NCI-H2107 treated with DMSO at 0.1 percent for 48 hours (cell line): ENCODE measurements at regions not wholly inside any gene's neighbourhood (a gene's known extent, or its start where the extent isn't known, plus 50 kb on each side); places are given as distances from the start of the nearest gene placed in this dataset.
"Not testable (repeated sequence)": the region's sequence is repeated elsewhere in the genome, so short reads cannot be mapped to it uniquely, and the experiment has no call there.

Experiments
- DNase-seq: peaks from one replicate; lab custom pipeline; 2025; ENCODE audit not compliant: unreplicated experiment; lab: John Stamatoyannopoulos, UW

DNA sequence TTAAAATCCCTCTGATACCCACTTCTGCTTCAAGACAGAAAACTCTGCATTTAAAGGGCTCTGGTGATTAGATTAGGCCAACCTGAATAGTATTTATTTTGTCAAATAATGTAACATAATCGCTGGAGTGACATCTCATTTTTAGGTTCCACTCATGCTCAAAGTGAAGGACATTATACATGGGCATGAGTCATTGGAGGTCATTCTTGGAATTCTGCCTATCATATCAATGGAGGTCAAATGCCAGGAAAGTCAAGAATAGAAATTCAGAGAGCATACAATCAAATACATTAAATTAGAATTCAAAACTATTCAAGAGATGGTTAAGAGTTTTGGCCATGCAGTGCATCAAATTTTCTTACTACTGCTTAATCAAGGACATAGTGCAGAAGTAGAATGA is 50.8 kb upstream of the PRSS1 start:
- no peak for DNase-seq

DNA sequence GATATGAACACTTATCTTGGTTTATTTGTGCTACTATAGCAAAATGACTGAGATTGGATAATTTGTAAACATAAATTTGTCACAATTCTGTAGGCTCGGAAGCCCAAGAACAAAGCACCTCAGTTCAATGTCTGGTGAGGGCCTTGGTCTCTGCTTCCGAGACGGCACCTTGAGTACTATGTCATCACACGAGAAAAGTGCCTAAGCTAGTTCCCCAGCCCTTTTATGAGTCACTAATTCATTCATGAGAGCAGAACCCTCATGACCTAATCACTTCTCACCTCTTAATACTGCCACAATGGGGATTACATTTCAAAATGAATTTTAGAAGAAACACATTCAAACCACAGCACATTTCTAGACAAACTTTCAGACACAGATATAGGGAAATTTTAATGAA is 52.0 kb upstream of the PRSS1 start:
- DNase-seq = no peak

DNA sequence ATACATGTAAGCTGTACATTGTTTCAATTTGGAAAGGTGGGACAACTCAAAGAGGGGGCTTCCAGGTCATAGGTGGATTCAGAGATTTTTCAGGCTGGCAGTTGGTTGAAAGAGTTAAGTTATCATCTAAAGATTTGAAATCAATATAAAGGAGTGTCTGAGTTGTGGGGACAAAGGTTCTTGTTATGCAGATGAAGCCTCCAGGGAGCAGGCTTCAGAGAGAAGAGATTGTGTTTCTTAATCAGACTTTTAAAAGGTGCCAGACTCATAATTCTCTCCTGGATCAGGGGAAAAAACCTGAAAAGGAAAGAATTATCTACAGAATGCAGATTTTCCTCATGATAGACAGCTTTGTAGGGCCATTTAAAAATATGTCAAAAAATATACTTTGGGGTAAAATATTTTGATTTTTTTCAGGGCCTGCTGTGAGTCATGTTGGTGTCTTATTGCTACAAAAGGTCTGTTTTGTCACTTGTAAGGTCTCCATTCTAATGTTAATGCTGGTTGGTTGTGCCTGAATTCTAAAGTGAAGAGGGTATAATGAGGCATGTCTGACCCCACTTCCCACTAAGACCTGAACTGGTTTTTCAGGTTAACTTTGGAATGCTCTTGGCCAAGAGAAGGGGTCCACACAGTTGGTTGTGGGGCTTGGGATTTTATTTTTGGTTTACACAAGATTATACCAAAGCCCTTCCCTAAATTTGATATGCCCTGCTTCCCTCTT is 52.7 kb upstream of the PRSS1 start:
- no peak for DNase-seq

DNA sequence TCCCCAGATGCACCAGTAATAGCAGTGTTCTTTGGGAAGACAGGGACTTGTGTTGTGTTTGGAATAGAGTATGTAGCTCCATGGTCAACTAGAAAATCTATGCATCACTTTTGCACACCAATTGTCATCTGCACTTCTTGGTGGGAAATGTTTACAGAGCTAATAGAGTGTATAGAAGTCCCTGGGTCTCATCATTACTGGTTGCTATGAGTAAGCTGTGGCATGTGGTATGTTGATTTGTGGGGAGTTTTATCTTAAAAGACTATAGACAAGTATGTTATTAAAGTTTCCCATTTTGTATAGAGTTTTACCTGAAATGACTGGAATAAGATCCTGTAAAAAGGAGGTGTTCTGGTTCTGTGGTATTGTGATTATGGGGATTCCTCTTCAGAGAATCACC is 55.4 kb upstream of the PRSS1 start:
- DNase-seq = no peak

DNA sequence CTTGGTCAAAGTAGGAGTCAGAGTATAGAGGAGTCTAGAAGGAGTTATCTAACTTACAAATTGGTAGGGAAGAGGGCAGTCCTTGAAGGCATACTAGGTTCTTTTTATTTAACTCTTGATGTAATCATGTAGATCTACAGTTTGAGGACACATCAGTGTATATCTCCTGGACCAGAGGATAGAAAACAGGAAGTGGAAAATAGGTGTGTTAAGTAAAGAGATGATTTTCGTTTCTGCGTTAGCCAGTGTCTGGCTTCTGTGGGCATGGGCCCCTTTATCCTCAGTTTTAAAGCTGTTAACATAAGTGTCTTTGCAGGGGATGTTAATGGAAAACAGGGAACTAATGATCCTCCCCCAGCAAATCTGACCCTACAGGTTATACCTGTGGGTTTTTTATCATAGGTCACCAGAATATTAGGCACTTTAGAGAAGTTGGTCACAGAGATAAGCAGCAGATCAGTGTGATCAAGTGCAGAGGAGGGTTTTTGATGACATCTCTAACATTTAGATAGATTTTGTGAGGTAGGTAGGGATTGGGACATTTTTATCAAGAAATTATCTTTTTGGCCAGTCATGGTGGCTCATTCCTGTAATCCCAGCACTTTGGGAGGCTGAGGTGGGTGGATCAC is 58.6 kb upstream of the PRSS1 start:
- DNase-seq = no peak

DNA sequence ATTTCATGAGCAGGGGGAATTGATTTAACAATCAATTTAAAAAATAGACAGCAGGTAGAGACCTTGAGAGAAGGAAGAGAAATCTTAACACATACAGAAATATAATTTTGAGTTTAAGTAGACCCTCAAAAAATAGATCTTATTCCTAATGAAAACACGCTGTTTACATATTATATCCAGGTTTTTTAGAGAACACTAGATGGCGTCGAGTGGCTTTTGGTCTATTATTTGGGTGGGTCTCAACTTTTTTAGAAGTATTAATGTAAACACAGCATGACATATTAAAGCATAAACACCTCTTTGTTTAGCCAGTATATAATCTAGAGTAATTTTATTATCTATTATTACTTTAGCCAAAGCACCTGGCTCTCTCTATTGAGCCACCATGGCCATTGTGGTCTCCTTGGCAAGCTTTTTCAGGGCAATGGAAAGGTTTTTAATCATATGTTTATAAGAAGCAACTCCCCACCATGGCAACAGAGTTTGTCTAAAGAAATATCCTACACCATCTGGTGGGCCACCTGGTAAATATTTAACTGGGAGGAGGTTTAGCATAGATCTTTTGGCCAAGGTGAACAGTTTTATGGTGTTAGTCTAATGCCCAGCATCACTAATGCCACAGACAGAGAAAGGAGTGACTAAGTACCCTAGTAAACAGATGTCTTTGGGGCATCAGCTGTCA is 59.7 kb upstream of the PRSS1 start:
- no peak for DNase-seq

DNA sequence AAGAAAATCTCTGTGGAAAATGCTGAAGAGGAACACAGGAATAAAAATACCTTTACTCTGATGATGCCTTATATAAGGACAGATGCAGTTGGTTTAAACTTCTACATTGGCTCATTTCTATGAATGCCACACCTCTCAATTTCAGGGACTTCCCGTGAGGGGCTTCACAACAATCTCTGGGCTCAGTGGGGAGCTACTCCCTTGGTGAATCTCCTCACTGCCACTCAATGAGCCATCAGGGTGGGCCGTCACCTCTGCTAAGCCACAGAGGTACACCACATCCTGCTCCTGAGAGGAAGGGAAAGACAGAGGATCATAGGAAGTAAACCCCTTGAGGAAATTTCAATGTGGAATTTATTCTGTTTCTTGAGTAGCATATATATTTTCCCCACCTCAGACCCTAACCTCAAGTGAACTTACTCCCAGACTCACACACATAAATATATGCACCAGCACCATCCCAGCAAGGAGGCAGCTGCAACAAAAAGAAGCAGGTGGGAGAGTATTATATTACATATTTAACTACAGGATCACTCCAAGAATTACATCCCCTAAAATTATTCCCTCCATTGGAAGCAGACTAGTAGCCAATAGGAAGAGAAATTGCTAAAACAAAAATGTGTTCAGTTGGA is 63.3 kb upstream of the PRSS1 start:
- DNase-seq = peak; percentile 27

DNA sequence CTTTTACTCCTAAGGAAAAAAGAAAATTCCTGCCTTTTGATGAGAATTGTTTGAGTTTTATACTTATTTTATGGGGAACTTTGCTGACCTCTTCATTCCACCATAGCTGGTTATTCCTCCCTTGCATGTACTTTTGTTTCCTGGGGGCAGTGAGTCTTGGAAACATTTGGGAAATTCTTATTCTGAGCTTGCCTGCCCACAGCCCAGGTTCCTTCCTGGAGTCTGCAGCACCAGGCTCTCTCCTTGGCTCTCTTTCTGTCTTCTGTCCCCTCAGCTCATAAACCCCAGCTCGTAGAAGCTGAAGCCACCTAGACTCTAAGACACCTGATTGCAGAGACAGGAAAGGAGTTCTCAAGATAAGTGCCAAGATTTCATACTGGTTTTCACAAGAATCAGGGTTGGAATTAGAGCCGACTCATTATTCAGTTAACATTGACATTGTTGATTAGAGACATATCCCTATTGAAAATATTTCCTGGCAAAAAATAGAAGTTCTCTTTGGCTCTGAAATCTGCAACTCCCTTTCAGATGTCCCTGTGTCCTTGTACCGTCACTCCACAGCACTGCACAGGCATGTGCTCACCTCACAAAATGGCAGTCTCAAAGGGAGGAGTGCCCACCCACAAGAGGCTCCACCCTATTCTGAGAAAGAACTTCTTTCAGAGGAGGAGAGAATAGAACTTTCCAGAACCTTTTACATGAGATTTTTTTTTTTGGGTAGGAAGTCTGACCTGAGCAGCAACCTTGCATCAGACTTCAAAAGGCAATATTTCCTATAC is 67.8 kb upstream of the PRSS1 start:
- DNase-seq = no peak

DNA sequence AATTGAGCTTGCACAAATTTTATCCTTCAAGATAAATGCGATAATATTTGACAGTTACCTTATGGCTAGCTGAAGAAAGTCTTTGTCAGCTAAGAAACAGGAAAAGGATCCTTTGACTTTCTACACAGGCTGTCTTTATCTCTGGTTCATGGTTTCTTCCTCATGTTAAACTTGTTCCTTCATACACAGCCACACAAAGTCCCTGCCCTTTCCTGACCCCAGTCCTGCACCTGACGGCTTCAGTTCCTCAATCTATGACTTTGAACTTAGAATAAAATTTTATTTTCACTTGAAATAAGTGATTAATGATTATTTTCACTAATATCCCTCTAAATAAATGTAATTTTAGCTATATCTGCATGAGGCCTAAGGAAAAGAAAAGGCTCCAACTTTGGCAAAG is 77.8 kb upstream of the PRSS1 start:
- DNase-seq = no peak

DNA sequence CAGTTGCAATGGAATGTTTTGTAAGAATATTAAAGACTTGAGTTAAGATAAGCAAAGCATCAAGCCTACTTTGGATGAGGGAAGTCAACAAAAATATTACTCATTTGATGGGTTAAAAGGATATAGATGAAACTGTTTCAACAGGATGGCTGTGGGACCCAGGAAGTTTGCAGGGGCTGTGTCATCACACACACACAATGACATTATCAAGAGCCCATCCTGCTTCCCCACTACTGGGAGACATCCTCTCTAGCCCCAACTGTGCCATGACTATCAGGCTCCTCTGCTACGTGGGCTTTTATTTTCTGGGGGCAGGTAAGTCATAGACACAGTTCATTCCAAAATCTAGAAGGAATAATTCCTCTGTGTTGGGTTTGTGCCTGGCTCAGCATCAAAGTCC is 78.8 kb upstream of the PRSS1 start:
- no peak for DNase-seq

DNA sequence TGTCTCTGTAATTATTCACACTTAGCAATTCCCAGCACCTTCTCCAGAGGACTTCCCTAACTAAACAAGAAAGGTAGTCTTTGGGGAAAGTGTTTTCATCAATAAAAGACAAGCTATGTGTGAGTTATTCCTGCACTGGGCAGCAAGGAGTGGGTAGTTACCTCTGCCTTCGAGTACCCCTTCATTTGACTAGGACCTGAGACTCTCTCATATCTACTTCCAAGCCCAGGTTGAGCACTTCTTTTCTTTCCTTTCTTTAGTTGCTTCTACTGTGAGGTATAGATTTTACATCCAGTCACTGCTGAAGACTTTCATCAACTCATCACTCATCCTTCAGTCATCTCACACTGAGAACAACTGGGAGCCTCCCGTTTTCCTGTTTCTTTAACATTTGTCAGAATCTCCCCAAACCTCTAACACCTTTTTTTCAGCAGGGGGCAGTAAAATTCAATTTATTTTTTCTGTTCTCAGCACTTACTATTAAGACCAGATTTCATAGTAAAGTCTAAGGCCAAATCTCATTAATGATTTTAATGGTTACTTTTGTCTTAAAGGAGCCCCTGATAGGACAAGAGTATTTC is 80.1 kb upstream of the PRSS1 start:
- peak; percentile 13 for DNase-seq

DNA sequence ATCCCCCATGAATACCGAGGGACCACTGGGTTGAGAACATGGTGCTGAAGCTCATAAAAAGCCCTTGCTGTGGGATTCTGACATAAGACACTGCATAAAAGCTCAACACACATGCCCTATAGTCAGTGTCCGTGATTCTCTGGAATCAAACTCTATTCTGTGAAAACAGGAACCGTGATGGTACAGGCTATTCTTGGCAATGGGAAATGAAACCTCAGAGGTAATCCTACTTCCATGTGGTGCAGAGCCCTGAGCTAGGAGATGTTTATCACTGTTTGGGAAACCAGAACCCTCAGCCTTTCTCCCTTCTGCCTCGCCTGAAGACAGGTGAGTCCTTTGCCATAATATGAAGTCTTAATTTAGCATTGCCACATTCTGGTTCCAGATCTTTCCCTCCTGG is 80.8 kb upstream of the PRSS1 start:
- DNase-seq = no peak

DNA sequence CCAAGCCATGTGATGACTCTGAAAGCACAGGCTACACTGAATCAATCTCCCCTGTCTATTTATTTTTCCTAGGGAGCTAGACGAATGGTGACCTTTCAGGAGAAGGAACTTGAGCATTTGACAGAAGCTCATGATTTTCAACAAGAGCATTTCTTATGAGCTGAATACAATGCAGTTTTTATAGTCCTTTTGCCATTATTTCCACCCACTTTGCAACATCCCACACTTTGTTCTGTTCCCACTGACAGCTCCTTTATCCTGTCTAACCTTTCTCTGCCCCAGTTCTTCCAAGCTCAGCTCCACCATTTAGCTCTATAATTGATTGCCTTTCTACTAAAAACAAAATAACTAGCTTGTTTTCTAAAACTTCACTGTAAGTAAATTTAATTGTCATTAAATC is 91.9 kb upstream of the PRSS1 start:
- DNase-seq = no peak

DNA sequence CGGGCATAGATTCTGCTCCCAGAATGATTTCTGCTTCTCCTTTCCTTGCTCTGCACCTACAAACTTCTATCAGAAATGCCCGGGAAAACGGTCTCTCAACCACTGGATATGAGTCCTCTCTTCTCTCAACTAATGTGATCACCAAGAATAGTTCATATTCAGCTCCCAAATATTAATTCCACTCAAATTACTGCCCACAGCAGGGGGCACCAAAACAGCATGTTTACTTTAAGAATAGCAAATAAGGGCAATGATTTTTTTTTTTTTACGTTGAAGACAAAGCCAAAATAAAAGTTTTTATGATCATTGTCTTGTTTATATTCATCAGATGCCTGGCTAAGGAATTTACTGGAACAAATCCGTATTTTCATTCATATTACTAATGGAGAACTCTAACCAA is 94.9 kb upstream of the PRSS1 start:
- no peak for DNase-seq

DNA sequence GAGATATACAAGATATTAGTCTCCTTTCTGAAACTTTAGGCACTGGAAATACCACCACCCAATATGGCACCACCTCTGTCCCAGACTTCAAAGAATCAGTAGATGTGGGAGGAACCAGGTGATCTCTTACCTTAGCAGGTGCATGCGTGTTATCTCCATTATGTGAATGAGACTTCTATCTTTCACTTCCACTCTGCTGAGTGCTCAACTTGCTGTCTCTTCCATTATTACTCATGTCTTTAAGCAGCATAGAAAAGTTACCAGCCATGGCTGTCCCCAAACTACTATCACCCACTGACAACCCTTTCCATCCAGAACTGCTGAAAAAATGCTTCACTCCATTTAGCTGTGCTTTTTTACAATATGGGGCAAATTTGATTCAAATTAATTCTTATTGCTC is 101.5 kb upstream of the PRSS1 start:
- no peak for DNase-seq

DNA sequence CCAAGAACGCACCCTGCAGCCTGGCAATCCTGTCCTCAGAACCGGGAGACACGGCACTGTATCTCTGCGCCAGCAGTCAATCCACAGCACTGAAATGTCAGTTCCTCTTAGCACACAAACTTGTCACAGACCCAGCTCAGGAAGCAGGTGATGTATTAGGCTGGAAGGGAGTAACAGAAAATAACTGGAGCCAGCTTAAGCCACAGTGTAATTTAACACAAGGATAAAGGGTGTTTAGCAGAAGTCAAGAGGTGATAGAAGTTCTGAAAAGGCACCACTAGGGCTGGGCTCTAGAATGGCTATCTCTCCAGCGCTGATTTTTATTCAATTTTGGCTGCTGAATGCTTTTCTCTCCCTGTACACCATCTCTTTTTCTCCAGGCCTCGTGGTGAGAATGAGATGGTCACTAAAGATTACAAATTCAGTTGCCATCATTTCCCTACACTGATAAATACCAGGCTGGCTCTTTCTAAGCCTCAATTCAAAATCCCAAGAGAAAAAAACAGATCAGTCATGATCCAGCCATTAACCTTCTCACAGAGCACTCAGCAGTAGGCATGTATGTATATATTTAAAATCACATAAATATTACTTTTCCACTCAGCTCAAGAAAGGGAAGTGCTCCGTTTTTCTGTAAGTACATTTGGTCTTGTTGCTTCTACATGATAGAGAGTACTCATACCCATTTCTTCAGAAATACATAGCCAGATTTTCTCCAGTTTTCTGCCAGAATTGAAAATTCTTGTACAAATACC is 102.7 kb upstream of the PRSS1 start:
- peak; percentile 29 for DNase-seq

DNA sequence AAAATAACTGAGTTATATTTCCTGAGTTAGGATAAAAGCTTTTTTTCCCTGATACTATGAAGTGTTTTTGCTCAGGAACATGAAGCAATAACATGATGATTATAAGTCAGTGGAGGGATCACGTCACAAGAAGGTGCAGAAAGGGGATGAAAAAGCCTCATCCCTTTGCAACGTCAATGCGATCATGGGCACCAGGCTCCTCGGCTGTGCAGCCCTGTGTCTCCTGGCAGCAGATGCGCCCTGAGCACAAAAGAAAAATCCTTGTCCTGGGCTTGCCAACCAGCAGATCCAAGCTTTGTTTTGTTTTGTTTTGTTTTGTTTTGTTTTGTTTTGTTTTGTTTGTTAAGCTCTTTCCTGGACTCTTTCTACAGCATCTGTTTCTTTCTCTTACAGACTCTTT is 103.5 kb upstream of the PRSS1 start:
- DNase-seq = no peak

DNA sequence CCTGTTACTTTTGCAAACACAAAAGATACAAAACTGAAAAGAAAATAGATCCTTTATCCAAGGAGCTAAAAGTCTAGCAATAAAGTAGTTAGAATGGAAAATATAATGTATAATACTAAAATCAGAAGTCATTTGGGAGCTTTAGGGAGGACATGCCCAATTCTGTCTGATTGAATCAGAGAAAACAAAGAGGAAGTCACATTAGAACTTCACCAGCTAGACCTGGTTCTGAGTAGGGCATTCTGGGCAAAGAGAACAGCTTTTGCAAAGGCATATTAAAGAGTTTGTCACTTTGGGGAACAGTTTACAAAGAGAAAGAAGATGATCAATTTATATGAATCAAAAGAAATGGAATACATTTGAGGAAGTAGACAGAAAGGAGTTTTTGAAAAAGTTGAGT is 107.0 kb upstream of the PRSS1 start:
- no peak for DNase-seq

DNA sequence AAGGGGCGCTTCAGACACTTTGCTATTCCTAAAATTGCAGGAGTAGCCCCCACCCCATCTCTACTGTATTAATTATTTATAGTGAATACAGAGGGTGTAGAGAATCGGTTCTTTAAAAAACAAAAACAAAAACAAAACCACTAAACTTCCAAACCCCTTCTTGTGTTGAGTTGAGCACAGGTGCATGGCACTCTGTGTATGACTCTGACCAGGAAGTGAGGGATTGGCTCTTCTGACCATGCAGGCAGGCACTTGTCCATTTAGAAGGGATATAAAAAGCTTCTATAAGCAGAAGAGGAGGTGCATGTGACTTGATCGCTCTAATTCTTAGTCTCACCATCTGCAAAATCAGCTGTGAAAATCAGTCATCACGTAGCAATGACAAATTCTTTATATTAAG is 108.0 kb upstream of the PRSS1 start:
- DNase-seq = not testable (repeated sequence)

DNA sequence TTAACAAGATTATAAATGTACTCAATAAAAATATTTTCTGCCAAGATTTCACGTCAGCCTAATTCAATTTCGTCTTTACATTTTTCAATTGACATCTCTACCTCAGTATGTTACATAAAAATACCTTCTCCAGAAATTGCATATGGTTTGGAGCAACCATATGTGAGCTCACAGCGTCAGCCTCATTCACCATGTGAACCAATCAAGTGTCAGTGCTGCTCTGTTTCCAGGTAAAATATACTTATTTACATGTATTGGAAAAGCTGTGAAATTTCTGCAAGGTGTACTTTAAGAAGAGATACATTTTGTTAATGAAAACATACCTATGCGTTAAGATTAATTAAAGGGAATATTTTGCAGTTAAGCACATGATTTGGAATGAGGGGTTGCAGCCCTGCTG is 110.7 kb upstream of the PRSS1 start:
- no peak for DNase-seq
